ENCODE measurements at regions not wholly inside any gene's neighbourhood (a gene's known extent, or its start where the extent isn't known, plus 50 kb on each side); places are given as distances from the start of the nearest gene placed in this dataset.

DNA sequence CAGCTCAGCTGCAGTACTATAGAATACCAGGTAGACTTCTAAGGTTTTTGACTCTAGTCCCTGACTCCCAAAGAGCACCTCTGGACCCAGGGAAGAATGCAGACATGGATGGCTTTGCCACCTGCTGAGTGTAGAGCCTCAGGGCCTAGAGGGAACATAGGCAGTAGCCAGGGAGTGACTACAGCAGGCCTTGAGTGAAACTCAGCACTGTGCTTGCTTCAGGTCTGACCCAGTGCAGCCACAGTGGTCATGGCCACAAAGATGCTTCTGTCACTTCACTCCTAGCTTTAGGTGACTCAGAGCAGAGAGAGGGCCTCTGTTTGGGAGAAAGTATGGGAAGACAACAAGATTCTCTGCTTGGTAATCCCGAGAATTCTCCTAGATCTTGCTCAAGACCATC is 162.2 kb upstream of the ITGA4 start:
- Mint-ChIP-seq H3K27me3 (ENCODE audit: insufficient read depth) (no peaks in the 10 kb centered on the region; the same call in 1 of the 2 replicates), H3K27ac (no peak overlapping the region), H3K36me3 (ENCODE audit: low read depth) (no peaks in the 10 kb centered on the region), H3K9me3 (peaks cover 7% of the 10 kb centered on the region; the same call in 1 of the 2 replicates), H3K4me1 (ENCODE audit: low read depth) (no peaks in the 10 kb centered on the region), H3K4me3 (no peak overlapping the region)
- no peak for DNase-seq
- TF ChIP-seq, protein P1, sequence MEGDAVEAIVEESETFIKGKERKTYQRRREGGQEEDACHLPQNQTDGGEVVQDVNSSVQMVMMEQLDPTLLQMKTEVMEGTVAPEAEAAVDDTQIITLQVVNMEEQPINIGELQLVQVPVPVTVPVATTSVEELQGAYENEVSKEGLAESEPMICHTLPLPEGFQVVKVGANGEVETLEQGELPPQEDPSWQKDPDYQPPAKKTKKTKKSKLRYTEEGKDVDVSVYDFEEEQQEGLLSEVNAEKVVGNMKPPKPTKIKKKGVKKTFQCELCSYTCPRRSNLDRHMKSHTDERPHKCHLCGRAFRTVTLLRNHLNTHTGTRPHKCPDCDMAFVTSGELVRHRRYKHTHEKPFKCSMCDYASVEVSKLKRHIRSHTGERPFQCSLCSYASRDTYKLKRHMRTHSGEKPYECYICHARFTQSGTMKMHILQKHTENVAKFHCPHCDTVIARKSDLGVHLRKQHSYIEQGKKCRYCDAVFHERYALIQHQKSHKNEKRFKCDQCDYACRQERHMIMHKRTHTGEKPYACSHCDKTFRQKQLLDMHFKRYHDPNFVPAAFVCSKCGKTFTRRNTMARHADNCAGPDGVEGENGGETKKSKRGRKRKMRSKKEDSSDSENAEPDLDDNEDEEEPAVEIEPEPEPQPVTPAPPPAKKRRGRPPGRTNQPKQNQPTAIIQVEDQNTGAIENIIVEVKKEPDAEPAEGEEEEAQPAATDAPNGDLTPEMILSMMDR (IDR thresholded peaks at IDR 0.05): no peak

DNA sequence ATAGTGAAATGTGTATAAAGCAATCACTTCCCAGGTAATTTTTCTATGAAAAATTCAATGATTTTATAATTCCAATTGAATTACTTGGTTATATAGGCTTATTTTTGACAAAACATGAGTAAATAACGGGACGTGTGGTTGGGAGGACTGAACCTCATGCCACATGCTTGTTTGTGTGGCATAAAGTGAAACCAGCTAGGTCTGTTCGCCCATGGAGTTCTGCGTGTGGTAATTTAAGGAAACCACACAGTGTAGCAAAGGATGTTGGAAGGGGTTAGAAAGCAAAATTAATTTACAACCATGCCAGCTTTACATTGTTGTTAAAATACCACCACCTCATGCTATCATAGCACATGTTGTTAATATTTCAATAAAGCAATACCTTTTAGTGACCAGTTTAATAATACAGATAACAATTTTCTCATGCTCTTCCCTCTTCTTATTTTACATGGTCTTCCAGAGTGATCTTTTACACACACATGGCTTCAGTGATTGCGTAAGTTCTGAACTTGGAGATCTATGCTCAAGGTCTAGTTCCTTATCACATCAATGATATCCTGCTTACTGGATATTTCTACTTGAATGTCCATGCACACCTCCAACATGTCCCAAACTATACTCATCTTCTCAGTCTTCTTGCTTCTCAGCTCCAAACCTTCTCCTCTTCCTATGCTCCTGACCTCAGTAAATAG is 156.4 kb upstream of the ITGA4 start:
- DNase-seq: no peak
- no peak overlapping the region for H3K4me3 Mint-ChIP-seq
- no peak overlapping the region for H3K27ac Mint-ChIP-seq
- H3K9me3 Mint-ChIP-seq: peaks cover 3% of the 10 kb centered on the region; the same call in 1 of the 2 replicates
- no peaks in the 10 kb centered on the region for H3K36me3 Mint-ChIP-seq (ENCODE audit: low read depth)
- no peaks in the 10 kb centered on the region; the same call in 1 of the 2 replicates for H3K4me1 Mint-ChIP-seq (ENCODE audit: low read depth)
- TF ChIP-seq, protein P1 (IDR thresholded peaks at IDR 0.05): no peak
- no peaks in the 10 kb centered on the region; the same call in 1 of the 2 replicates for H3K27me3 Mint-ChIP-seq (ENCODE audit: insufficient read depth)

DNA sequence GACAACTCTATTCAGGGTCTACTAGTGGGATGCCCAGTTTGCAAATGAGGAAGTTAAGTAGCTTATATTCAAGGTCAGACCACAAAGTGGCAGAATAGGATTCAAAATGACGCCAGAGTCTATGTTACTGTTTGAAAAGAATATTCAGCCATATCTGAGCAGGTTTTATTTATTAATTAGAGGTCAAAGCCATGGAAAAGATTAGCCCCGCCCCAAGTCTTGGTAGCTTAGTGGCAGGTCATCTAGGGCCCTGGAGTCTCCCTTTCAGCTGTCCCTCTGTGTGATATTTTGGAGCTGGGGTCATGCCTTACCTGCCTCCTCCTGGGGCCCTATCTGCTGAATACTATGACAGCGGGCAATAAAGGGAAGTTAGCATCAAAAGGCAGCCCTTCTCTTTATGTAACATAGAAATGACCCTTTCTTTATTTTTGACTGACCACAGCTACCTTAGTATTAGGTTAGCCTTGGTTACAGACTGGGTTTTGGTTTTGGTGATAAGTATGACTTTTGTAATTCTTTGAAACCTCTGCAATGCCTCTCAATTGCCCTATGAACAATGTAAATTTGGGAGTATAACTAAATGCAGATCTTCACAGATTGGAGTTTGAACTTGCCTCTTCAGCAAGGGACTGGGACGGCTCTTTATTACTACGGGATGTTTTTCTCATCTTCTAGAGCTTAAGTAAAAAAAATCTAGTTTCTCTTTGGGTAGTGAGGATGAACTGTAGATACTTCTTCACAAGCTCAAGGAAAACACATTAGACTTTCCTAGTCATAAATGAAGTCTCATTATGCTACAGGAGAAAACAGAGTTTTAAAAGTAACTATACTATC is 153.0 kb upstream of the ITGA4 start:
- DNase-seq: no peak
- Mint-ChIP-seq H3K4me1 (ENCODE audit: low read depth) (peaks cover 15% of the 10 kb centered on the region; the same call in 1 of the 2 replicates), H3K4me3 (no peak overlapping the region), H3K27me3 (ENCODE audit: insufficient read depth) (no peaks in the 10 kb centered on the region; the same call in 1 of the 2 replicates), H3K9me3 (no peaks in the 10 kb centered on the region), H3K27ac (no peak overlapping the region), H3K36me3 (ENCODE audit: low read depth) (no peaks in the 10 kb centered on the region)
- TF ChIP-seq, protein P1 (IDR thresholded peaks at IDR 0.05): no peak

DNA sequence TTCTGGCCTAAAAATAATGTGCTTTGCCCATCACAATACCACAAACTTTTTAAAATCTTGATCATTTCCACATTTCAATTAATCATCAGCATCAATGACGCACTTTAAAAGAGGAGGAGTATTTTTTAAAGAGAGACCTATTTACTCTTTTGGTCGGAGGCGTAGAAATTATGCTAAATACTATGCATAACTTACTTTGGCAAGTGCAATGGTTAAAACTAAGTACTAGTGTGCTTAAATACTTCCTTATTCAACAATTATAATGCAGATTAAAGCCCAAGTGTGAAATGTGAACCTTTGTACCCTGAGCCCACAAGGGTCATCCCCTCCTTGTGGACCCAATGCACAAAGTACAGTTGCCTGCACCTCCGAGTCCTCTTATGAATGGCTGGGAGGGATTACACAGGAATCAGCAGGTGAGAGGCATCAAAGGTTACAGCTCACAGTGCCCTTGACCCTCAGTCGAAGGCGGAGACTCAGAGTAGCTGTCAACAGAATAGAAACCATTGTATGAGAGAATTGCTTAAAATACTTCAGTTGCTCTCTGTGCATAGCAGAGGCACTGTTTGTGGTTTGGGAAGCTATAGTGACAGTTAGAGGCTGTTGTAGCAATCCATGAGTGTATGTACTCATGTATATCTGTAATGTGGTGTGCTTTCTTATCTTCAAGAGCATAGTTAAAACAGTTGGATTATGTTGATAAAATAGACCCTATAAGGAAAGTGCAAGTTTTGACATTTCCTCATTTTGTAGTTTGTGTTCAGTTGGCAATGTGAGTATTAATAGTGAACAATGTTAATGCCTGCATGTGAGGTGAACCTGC is 151.7 kb upstream of the ITGA4 start:
- Mint-ChIP-seq H3K36me3 (ENCODE audit: low read depth) (no peaks in the 10 kb centered on the region), H3K27ac (no peak overlapping the region), H3K4me1 (ENCODE audit: low read depth) (peaks cover 17% of the 10 kb centered on the region; the same call in 1 of the 2 replicates), H3K9me3 (no peaks in the 10 kb centered on the region), H3K27me3 (ENCODE audit: insufficient read depth) (no peaks in the 10 kb centered on the region; the same call in 1 of the 2 replicates), H3K4me3 (no peak overlapping the region)
- TF ChIP-seq, protein P1 (IDR thresholded peaks at IDR 0.05): no peak
- DNase-seq: no peak

DNA sequence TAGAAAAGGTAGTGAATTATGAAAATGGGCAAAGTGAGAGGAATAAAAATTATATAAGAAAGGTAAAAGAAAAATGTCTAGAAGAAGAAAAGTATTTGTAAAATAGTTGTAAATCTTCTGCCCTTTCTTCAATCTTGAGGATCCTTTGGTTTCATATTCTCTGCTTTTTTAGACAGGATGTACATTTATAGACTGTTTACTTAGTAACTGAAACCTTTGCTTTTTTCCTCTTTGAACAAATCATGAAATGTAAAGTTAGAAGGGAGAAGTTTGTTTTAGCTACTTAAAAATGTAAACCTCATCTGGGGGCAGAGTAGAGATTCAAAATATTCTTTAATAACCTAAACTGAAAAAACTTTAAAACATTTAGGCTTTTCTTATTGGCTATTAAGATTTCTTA is 150.4 kb upstream of the ITGA4 start:
- H3K9me3 Mint-ChIP-seq: no peaks in the 10 kb centered on the region
- H3K36me3 Mint-ChIP-seq (ENCODE audit: low read depth): no peaks in the 10 kb centered on the region
- peak overlapping the region; percentile 8; the same call in 1 of the 2 replicates for H3K4me3 Mint-ChIP-seq
- DNase-seq: no peak
- H3K4me1 Mint-ChIP-seq (ENCODE audit: low read depth): peaks cover 17% of the 10 kb centered on the region; the same call in 1 of the 2 replicates
- H3K27ac Mint-ChIP-seq: no peak overlapping the region; the same call in 1 of the 2 replicates
- no peaks in the 10 kb centered on the region; the same call in 1 of the 2 replicates for H3K27me3 Mint-ChIP-seq (ENCODE audit: insufficient read depth)
- TF ChIP-seq, protein P1 (IDR thresholded peaks at IDR 0.05): no peak
